MM.1S (cell line): ENCODE measurements at regions not wholly inside any gene's neighbourhood (a gene's known extent, or its start where the extent isn't known, plus 50 kb on each side); places are given as distances from the start of the nearest gene placed in this dataset.

ENCODE experiments used
- DNase-seq: peaks from one replicate; pipeline ENCODE4 v3.0.0-alpha.2; 2015
- H2AFZ ChIP-seq: fragments of 300-600 bp; sonication (generic); 2 replicates; pipeline ENCODE4 v1.6.0; 2016; ENCODE audit warnings: antibody characterized with exemption, low read length
- H3F3A ChIP-seq: fragments of 300-600 bp; sonication (generic); 2 replicates; pipeline ENCODE4 v1.6.1; 2016; ENCODE audit warnings: mild to moderate bottlenecking, antibody characterized with exemption, low read length, moderate library complexity, mixed read lengths; ENCODE audit not compliant: insufficient read depth
- H3K27ac ChIP-seq: fragments of 300-600 bp; sonication (generic); 2 replicates; pipeline ENCODE4 v1.5.1; 2016; ENCODE audit warnings: mild to moderate bottlenecking, low read length
- H3K27me3 ChIP-seq: fragments of 300-600 bp; sonication (generic); replicated peaks from 2 replicates; pipeline ENCODE4 v1.6.0; 2016; ENCODE audit warnings: low read length; ENCODE audit not compliant: insufficient read depth
- H3K36me3 ChIP-seq: fragments of 300-600 bp; sonication (generic); replicated peaks from 2 replicates; pipeline ENCODE4 v1.6.1; 2016; ENCODE audit warnings: mild to moderate bottlenecking, low read length, mixed read lengths; ENCODE audit not compliant: insufficient read depth
- H3K4me1 ChIP-seq: fragments of 300-600 bp; sonication (generic); 2 replicates; pipeline ENCODE4 v1.6.1; 2016; ENCODE audit warnings: low read length, mixed read lengths
- H3K4me2 ChIP-seq: fragments of 300-600 bp; sonication (generic); 2 replicates; pipeline ENCODE4 v1.6.0; 2016; ENCODE audit warnings: low read depth, low read length
- H3K4me3 ChIP-seq: fragments of 300-600 bp; sonication (generic); 2 replicates; pipeline ENCODE4 v1.5.1; 2016; ENCODE audit warnings: low read length, mixed read lengths
- H3K79me2 ChIP-seq: fragments of 300-600 bp; sonication (generic); 2 replicates; pipeline ENCODE4 v1.6.1; 2016; ENCODE audit warnings: mixed run types, low read length, mixed read lengths
- H3K9ac ChIP-seq: fragments of 300-600 bp; sonication (generic); 2 replicates; pipeline ENCODE4 v1.6.1; 2016; ENCODE audit warnings: low read length, mixed read lengths
- H3K9me2 ChIP-seq: fragments of 300-600 bp; sonication (generic); replicated peaks from 2 replicates; pipeline ENCODE4 v1.6.1; 2016; ENCODE audit warnings: mild to moderate bottlenecking, low read length, mixed read lengths; ENCODE audit not compliant: insufficient read depth
- H3K9me3 ChIP-seq: fragments of 300-600 bp; sonication (generic); replicated peaks from 2 replicates; pipeline ENCODE4 v1.6.1; 2016; ENCODE audit warnings: mild to moderate bottlenecking, low read length, mixed read lengths; ENCODE audit not compliant: insufficient read depth
- H4K20me1 ChIP-seq: fragments of 300-600 bp; sonication (generic); 2 replicates; pipeline ENCODE4 v1.6.1; 2016; ENCODE audit warnings: mild to moderate bottlenecking, low read length, moderate library complexity, mixed read lengths; ENCODE audit not compliant: insufficient read depth
- EZH2 ChIP-seq: fragments of 300-600 bp; sonication (generic); optimal IDR thresholded peaks from 2 replicates; pipeline ENCODE3; 2017; ENCODE audit warnings: low read depth, mild to moderate bottlenecking, antibody characterized with exemption, low read length, mixed read lengths
- EZH2phosphoT487 ChIP-seq: fragments of 300-600 bp; sonication (generic); IDR thresholded peaks from 2 replicates; pipeline ENCODE4 v1.6.1; 2018; ENCODE audit warnings: antibody characterized with exemption, low read length
- TF ChIP-seq, protein P1 (sequence below): fragments of 300-600 bp; sonication (generic); IDR thresholded peaks from 2 replicates; pipeline ENCODE4 v1.5.1; 2016; ENCODE audit warnings: antibody characterized with exemption, low read length, mixed read lengths

DNA sequence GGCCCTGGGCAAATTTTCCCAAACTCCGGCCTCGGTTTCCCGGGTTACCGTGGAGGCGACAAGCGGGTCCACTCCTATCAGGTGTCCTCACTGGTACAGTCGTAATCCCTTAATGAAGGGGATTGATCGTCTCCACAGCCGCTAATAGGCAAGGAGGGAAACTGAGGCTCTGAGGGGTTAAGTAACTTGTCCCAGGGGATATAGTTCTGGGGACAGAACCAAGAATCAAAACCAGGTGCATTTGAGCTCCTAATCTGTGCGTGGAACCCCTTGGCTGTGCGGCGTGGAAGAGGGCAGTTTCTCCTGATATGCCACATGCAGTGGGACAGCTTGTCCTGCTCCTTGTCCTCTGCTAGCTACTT is 157.2 kb downstream of the CYRIA start:
- H3K4me2 ChIP-seq = peak overlapping the region; percentile 88
- H3K79me2 ChIP-seq = no peaks in the 10 kb centered on the region
- H3K9me2 ChIP-seq = no peaks in the 10 kb centered on the region
- peaks cover 4% of the 10 kb centered on the region; the same call in 1 of the 2 replicates for H3K4me1 ChIP-seq
- H4K20me1 ChIP-seq = no peaks in the 10 kb centered on the region
- DNase-seq = no peak
- no peaks in the 10 kb centered on the region for H3F3A ChIP-seq
- no peaks in the 10 kb centered on the region for H3K9me3 ChIP-seq
- no peaks in the 10 kb centered on the region for H3K27me3 ChIP-seq
- H3K9ac ChIP-seq = no peak overlapping the region
- TF ChIP-seq EZH2phosphoT487 = no peak
- TF ChIP-seq, protein P1, sequence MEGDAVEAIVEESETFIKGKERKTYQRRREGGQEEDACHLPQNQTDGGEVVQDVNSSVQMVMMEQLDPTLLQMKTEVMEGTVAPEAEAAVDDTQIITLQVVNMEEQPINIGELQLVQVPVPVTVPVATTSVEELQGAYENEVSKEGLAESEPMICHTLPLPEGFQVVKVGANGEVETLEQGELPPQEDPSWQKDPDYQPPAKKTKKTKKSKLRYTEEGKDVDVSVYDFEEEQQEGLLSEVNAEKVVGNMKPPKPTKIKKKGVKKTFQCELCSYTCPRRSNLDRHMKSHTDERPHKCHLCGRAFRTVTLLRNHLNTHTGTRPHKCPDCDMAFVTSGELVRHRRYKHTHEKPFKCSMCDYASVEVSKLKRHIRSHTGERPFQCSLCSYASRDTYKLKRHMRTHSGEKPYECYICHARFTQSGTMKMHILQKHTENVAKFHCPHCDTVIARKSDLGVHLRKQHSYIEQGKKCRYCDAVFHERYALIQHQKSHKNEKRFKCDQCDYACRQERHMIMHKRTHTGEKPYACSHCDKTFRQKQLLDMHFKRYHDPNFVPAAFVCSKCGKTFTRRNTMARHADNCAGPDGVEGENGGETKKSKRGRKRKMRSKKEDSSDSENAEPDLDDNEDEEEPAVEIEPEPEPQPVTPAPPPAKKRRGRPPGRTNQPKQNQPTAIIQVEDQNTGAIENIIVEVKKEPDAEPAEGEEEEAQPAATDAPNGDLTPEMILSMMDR = no peak
- TF ChIP-seq EZH2 = no peak
- H3K36me3 ChIP-seq = no peaks in the 10 kb centered on the region
- H3K27ac ChIP-seq = no peak overlapping the region
- H2AFZ ChIP-seq = peak overlapping the region; percentile 84
- peak overlapping the region; percentile 53 for H3K4me3 ChIP-seq

DNA sequence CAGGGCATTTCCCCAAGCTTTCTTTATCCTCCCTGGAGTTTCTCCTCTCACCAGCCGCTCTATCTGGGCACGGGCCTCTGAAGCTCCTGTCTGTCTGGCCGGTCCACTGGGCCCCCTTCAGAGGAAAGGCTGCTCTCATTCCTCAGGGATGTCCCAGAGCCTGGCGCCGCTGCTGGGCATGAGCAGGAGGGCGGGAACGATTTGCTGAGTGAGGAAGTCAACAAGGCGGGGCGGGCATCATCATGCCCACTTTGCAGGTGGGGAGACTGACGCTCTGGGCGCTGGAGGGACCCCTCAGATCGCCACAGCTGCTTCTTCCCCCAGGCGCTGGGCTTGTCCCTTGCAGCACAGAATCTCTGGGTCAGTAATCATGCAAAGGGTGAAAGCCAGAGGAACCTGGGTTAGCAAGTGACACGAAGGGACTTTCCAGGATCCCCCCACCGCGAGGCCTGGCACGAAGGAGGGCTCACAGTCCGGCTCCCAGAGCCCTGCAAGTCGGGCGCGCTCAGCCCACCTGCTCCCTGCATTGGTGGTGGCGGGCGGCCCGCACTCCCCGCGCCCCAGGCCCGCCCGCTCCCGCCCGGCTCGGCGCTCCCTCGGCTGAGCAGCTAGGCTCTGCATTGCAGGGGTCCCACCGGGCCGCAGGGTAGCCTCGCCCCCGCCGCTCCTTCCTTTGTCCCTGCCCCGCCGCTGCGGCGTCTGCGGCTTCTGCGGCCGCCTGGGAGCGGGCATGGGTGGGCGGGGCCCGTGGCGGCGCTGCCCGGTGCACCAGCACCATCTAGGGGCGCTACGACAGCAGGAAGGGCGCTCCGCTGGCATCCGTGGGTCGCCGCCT is 157.8 kb downstream of the CYRIA start:
- no peaks in the 10 kb centered on the region for H3F3A ChIP-seq
- peaks cover 4% of the 10 kb centered on the region; the same call in 1 of the 2 replicates for H3K4me1 ChIP-seq
- no peak overlapping the region for H3K27ac ChIP-seq
- H3K36me3 ChIP-seq = no peaks in the 10 kb centered on the region
- no peaks in the 10 kb centered on the region for H3K79me2 ChIP-seq
- H3K9me2 ChIP-seq = no peaks in the 10 kb centered on the region
- no peaks in the 10 kb centered on the region for H4K20me1 ChIP-seq
- DNase-seq = peak; percentile 40
- no peak overlapping the region for H3K9ac ChIP-seq
- H3K4me2 ChIP-seq = peak overlapping the region; percentile 88
- no peaks in the 10 kb centered on the region for H3K27me3 ChIP-seq
- H3K4me3 ChIP-seq = peak overlapping the region; percentile 53
- peak overlapping the region; percentile 84 for H2AFZ ChIP-seq
- H3K9me3 ChIP-seq = no peaks in the 10 kb centered on the region
- TF ChIP-seq, protein P1 = peak; percentile 65
- no peak for TF ChIP-seq EZH2phosphoT487

DNA sequence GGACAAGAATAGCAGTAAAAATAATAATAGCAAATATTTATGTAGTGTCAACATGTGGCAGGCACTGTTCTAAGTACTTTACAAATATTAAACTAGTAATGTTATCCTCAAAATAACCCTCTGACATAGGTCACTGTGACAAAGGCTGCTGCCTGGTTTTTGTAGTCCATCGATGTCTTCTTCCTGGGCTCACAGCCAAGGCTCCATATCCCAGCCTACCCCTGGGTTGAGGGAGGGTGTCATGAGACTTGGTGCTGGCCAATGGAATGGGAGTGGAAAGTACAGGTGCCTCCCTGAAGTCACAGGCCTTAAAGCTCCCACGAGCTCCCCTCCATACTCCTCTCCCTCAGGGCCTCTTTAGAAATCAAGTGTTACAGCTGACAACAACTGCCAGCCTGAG is 159.3 kb downstream of the CYRIA start:
- TF ChIP-seq EZH2phosphoT487 (no peak), EZH2 (no peak)
- TF ChIP-seq, protein P1 = no peak
- DNase-seq = no peak
- Histone ChIP-seq H3K9ac (no peak overlapping the region), H3K27ac (no peak overlapping the region), H3K4me3 (no peak overlapping the region), H2AFZ (no peak overlapping the region), H3K36me3 (no peaks in the 10 kb centered on the region), H3K9me3 (no peaks in the 10 kb centered on the region), H3K27me3 (no peaks in the 10 kb centered on the region), H3F3A (no peaks in the 10 kb centered on the region), H3K79me2 (no peaks in the 10 kb centered on the region), H4K20me1 (no peaks in the 10 kb centered on the region), H3K4me2 (no peak overlapping the region), H3K9me2 (no peaks in the 10 kb centered on the region), H3K4me1 (peaks cover 4% of the 10 kb centered on the region; the same call in 1 of the 2 replicates)
